Tibial artery (tissue), 4 donors: ENCODE measurements at regions not wholly inside any gene's neighbourhood (a gene's known extent, or its start where the extent isn't known, plus 50 kb on each side); places are given as distances from the start of the nearest gene placed in this dataset.

Experiments
- DNase-seq, 2 donors: peaks; one replicate each; pipeline ENCODE4 v3.0.0-alpha.2; 2019
- H3K27ac ChIP-seq, 2 donors: fragments of 200-600 bp; sonication (generic) in 1 of 2; 1 replicate in 1 of 2; 2 replicates in 1 of 2; pipeline ENCODE4 v1.5.1; 2018 to 2019; ENCODE audit warnings: mild to moderate bottlenecking in 1 of 2
- H3K27me3 ChIP-seq, 2 donors: fragments of 200-600 bp; sonication (generic) in 1 of 2; one replicate each; pipeline versions ENCODE4 v1.5.1 to v1.6.0; 2016 to 2019
- H3K36me3 ChIP-seq, 3 donors: fragments of 200-600 bp; sonication (generic) in 2 of 3; one replicate each; pipeline ENCODE4 v1.5.1; 2016 to 2019; ENCODE audit warnings: mild to moderate bottlenecking in 2 of 3
- H3K4me1 ChIP-seq, 4 donors: fragments of 200-600 bp; sonication (generic) in 2 of 4; 1 replicate in 3 of 4; 2 replicates in 1 of 4; pipeline ENCODE4 v1.5.1; 2016 to 2019
- H3K4me3 ChIP-seq, 2 donors: fragments of 200-600 bp; sonication (generic) in 1 of 2; 1 replicate in 1 of 2; 2 replicates in 1 of 2; pipeline ENCODE4 v1.5.1; 2018 to 2019; ENCODE audit warnings: mild to moderate bottlenecking in 2 of 2
- H3K9me3 ChIP-seq, 3 donors: fragments of 200-600 bp; sonication (generic) in 1 of 3; one replicate each; pipeline ENCODE4 v1.5.1; 2016 to 2019
- intact Hi-C: fragments of 100-400 bp; cut with DNase I; formaldehyde crosslinking; loops from one replicate; pipeline ENCODE4 v1.15.0; 2023; ENCODE audit warnings: low total_unique reads
- TF ChIP-seq, protein P1 (sequence below), 2 experiments: fragments of 200-600 bp in 1 of 2; fragments of 450-650 bp in 1 of 2; IDR thresholded peaks; one replicate each; pipeline ENCODE4 v1.5.1; 2017 to 2019; ENCODE audit warnings: antibody characterized with exemption in 2 of 2, mild to moderate bottlenecking in 1 of 2, moderate library complexity in 1 of 2

DNA sequence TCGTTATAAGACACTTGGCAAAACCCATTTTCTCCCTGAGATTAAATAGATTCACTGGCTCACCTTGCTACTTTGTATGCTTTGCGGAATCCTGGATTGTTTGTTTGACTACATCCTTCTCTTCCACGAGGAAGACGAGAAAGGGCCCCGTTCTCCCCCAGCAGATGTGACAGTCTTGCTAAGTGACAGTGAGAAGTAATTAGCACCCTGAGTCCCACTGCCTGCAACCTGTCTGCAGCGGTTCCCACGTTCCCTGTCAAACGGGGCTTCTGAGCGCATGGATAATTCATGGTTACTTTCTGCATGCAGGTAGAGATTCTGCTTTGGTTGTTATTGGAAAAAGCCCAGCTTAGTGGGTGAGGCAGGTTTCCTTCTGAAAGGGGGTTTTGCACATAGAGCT is 163.7 kb downstream of the CDH26 start:
- Histone ChIP-seq H3K27me3 (peaks cover 0 to 22% of the 10 kb centered on the region in 2 donors), H3K27ac (no peak overlapping the region), H3K4me3 (no peak overlapping the region), H3K4me1 (no peaks in the 10 kb centered on the region), H3K9me3 (no peaks in the 10 kb centered on the region), H3K36me3 (no peaks in the 10 kb centered on the region)
- TF ChIP-seq, protein P1, sequence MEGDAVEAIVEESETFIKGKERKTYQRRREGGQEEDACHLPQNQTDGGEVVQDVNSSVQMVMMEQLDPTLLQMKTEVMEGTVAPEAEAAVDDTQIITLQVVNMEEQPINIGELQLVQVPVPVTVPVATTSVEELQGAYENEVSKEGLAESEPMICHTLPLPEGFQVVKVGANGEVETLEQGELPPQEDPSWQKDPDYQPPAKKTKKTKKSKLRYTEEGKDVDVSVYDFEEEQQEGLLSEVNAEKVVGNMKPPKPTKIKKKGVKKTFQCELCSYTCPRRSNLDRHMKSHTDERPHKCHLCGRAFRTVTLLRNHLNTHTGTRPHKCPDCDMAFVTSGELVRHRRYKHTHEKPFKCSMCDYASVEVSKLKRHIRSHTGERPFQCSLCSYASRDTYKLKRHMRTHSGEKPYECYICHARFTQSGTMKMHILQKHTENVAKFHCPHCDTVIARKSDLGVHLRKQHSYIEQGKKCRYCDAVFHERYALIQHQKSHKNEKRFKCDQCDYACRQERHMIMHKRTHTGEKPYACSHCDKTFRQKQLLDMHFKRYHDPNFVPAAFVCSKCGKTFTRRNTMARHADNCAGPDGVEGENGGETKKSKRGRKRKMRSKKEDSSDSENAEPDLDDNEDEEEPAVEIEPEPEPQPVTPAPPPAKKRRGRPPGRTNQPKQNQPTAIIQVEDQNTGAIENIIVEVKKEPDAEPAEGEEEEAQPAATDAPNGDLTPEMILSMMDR (IDR thresholded peaks at IDR 0.05) = no peak
- no peak for DNase-seq
- intact Hi-C loops = no loop called here

DNA sequence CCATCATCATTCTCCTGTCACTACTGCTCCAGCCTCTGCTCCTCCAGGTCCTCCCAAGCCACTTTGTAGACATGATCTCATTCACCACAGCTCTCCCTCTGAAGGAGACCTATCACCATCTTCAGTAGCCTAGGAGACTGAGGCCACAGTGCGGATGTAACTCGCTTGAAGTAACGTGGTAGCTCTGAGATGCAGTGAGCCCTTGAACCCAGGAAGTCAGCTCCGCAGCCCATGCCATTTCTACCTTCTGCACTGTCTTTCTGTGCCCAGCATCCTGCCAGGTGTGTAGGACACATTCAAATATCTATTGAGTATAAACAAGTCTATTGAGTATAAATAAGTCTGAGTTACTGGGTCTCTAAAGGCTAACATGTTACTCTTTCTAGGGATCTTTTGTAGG is 164.4 kb downstream of the CDH26 start:
- Histone ChIP-seq H3K4me3 (no peak overlapping the region), H3K27ac (no peak overlapping the region), H3K27me3 (peaks cover 0 to 26% of the 10 kb centered on the region in 2 donors), H3K4me1 (no peaks in the 10 kb centered on the region), H3K9me3 (no peaks in the 10 kb centered on the region), H3K36me3 (no peaks in the 10 kb centered on the region)
- no peak for DNase-seq
- intact Hi-C loops = no loop called here
- TF ChIP-seq, protein P1 (IDR thresholded peaks at IDR 0.05) = no peak

DNA sequence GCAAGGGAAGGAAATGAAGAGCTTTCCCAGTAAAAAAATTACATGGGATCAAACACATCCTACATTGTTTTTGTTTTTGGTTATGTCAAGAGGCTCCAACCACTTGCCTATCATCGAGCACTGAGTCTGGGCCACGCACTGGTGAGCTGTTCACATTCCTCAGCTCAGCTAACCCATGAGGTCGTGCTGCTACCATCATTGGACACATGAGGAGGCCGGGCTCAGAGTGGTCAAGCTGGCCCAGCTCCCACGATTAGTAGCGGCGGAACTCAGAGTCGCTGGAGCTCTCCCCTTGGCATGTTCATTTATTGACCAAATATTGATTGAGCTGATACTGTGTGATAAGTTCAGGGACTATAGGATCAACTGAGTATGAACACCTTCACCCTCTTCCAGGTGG is 164.9 kb downstream of the CDH26 start:
- DNase-seq = no peak
- Histone ChIP-seq H3K36me3 (no peaks in the 10 kb centered on the region), H3K27me3 (peaks cover 0 to 22% of the 10 kb centered on the region in 2 donors), H3K4me3 (no peak overlapping the region), H3K27ac (no peak overlapping the region), H3K4me1 (no peaks in the 10 kb centered on the region), H3K9me3 (no peaks in the 10 kb centered on the region)
- TF ChIP-seq, protein P1 (IDR thresholded peaks at IDR 0.05) = no peak
- intact Hi-C loops = no loop called here

DNA sequence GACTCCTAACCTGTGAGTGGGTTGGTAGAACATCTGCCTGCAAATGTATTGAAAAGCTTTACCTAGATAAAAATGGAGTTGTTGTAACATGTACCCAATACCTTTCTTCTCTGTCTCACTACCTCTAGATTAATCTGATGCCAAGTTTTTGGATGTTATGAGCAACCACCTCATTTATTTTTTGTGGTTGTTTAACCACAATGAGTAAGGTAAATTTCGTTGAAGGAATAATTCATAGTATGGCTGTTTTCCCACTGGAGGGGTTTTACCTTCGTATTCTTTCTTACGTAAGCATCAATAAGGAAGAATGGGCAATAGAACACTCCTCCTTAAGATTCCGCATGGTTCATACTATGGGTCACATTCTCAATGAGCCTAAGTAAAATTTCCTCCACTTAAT is 165.4 kb downstream of the CDH26 start:
- Histone ChIP-seq H3K9me3 (no peaks in the 10 kb centered on the region), H3K27ac (no peak overlapping the region), H3K4me1 (no peaks in the 10 kb centered on the region), H3K4me3 (no peak overlapping the region), H3K27me3 (peaks cover 0 to 19% of the 10 kb centered on the region in 2 donors), H3K36me3 (no peaks in the 10 kb centered on the region)
- TF ChIP-seq, protein P1 (IDR thresholded peaks at IDR 0.05) = no peak
- intact Hi-C loops = no loop called here
- no peak for DNase-seq

DNA sequence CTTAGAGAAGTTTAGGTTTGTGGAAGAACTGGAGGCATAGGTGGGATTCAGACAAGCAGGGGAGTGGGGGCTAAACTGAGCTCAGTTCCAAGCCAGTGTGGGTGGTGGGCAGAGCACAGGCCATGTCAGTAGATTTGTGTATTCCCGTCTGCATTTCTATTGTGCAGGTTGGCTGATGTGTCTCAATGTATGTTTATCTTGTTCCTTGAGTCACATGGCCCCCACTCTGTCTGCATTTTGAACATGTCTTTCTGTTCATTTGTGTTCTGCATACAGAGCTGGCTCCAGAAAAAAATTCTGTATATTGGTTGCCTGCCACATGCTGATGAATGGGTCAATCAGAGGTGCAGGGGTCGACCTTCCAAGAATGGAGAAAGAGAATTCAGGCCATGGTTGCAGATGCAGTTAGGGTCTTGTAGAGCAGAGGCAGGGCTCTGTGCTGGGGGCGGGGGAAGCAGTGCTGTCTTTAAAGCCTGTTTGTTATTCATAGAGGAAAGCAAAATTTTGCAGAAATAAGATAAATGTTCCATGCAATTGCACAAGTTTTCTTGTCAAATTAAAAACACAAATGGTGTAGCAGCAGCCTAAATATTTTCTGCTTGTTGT is 166.7 kb downstream of the CDH26 start:
- H3K4me3 ChIP-seq = no peak overlapping the region
- no peaks in the 10 kb centered on the region for H3K36me3 ChIP-seq
- TF ChIP-seq, protein P1 (IDR thresholded peaks at IDR 0.05) = no peak
- intact Hi-C loops = no loop called here
- DNase-seq = no peak
- H3K27ac ChIP-seq = no peak overlapping the region
- no peaks in the 10 kb centered on the region for H3K9me3 ChIP-seq
- no peaks in the 10 kb centered on the region for H3K4me1 ChIP-seq
- H3K27me3 ChIP-seq = peaks cover 0 to 19% of the 10 kb centered on the region in 2 donors

DNA sequence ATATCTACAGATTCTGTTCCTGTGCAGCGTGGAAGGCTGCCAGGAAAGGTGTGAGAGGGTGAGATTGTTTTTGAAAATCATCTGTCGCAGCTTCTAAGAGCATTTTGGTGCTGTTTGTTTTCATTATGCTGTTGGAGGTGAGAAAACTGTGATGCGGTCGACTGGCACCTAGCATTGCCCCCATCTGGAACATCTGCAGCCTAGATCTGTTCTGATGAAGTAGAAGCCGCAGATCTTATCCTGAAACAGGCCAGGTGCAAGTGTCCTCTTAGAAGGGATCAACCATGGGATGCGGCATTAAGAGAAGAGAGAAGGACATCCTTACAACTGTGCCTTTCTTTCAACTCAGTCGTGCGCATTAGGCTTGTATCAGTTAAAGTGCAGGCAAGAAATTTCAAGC is 167.3 kb downstream of the CDH26 start:
- Histone ChIP-seq H3K4me1 (no peaks in the 10 kb centered on the region), H3K36me3 (no peaks in the 10 kb centered on the region), H3K27me3 (peaks cover 0 to 19% of the 10 kb centered on the region in 2 donors), H3K27ac (no peak overlapping the region), H3K4me3 (no peak overlapping the region), H3K9me3 (no peaks in the 10 kb centered on the region)
- DNase-seq = no peak
- intact Hi-C loops = no loop called here
- TF ChIP-seq, protein P1 (IDR thresholded peaks at IDR 0.05) = no peak
